ENCODE measurements at regions not wholly inside any gene's neighbourhood (a gene's known extent, or its start where the extent isn't known, plus 50 kb on each side); places are given as distances from the start of the nearest gene placed in this dataset.
"Not testable (repeated sequence)": the region's sequence is repeated elsewhere in the genome, so short reads cannot be mapped to it uniquely, and the experiment has no call there.

- not testable (repeated sequence) for TF ChIP-seq SP1 (IDR thresholded peaks at IDR 0.05); SUZ12 (IDR thresholded peaks at IDR 0.05); ELF4 (IDR thresholded peaks at IDR 0.05); PKNOX1 (IDR thresholded peaks at IDR 0.05); CTBP1 (IDR thresholded peaks at IDR 0.05; ENCODE audit: borderline replicate concordance); FOXA1 (IDR thresholded peaks at IDR 0.05); L3MBTL2 (conservative IDR thresholded peaks at IDR 0.05); BHLHE40 (IDR thresholded peaks at IDR 0.05; ENCODE audit: borderline replicate concordance); ARNT (IDR thresholded peaks at IDR 0.05); LEF1 (IDR thresholded peaks at IDR 0.05; ENCODE audit: borderline replicate concordance); HDGF (IDR thresholded peaks at IDR 0.05; ENCODE audit: borderline replicate concordance); ZNF384 (IDR thresholded peaks at IDR 0.05); FOXM1 (IDR thresholded peaks at IDR 0.05; ENCODE audit: borderline replicate concordance)
These were observed 476.1 kb downstream of the GOLGA6L6 start for GRCh38 chr15:20065508-20065907.

All from HEK293T (cell line).